ENCODE measurements at regions not wholly inside any gene's neighbourhood (a gene's known extent, or its start where the extent isn't known, plus 50 kb on each side); places are given as distances from the start of the nearest gene placed in this dataset.

- no peak for DNase-seq (ENCODE audit: low read depth in 2 of 2, low spot score in 1 of 2)
Measured at GRCh38 chr2:181332044-181332605, 125.1 kb upstream of the ITGA4 start.

GRCh38 chr2:181334158-181334826 is 122.9 kb upstream of the ITGA4 start:
- no peak for DNase-seq (ENCODE audit: low read depth in 2 of 2, low spot score in 1 of 2)

GRCh38 chr2:181340891-181341290 is 116.3 kb upstream of the ITGA4 start:
- DNase-seq (ENCODE audit: low read depth in 2 of 2, low spot score in 1 of 2) = no peak

GRCh38 chr2:181341855-181342600 is 115.2 kb upstream of the ITGA4 start:
- no peak for DNase-seq (ENCODE audit: low read depth in 2 of 2, low spot score in 1 of 2)

GRCh38 chr2:181348107-181348837 is 108.9 kb upstream of the ITGA4 start:
- DNase-seq (ENCODE audit: low read depth in 2 of 2, low spot score in 1 of 2) = no peak

GRCh38 chr2:181352158-181352557 is 105.0 kb upstream of the ITGA4 start:
- DNase-seq (ENCODE audit: low read depth in 2 of 2, low spot score in 1 of 2) = no peak

GRCh38 chr2:181354626-181355025 is 102.6 kb upstream of the ITGA4 start:
- no peak for DNase-seq (ENCODE audit: low read depth in 2 of 2, low spot score in 1 of 2)

- DNase-seq (ENCODE audit: low read depth in 2 of 2, low spot score in 1 of 2) = no peak
Measured at GRCh38 chr2:181356526-181357130, 100.6 kb upstream of the ITGA4 start.

- no peak for DNase-seq (ENCODE audit: low read depth in 2 of 2, low spot score in 1 of 2)
Measured at GRCh38 chr2:181357979-181358378, 99.2 kb upstream of the ITGA4 start.

- no peak for DNase-seq (ENCODE audit: low read depth in 2 of 2, low spot score in 1 of 2)
Measured at GRCh38 chr2:181362561-181362960, 94.6 kb upstream of the ITGA4 start.

- no peak for DNase-seq (ENCODE audit: low read depth in 2 of 2, low spot score in 1 of 2)
Measured at GRCh38 chr2:181363164-181363563, 94.0 kb upstream of the ITGA4 start.

GRCh38 chr2:181364492-181365170 is 92.6 kb upstream of the ITGA4 start:
- no peak for DNase-seq (ENCODE audit: low read depth in 2 of 2, low spot score in 1 of 2)

GRCh38 chr2:181366675-181367175 is 90.5 kb upstream of the ITGA4 start:
- DNase-seq (ENCODE audit: low read depth in 2 of 2, low spot score in 1 of 2) = no peak

GRCh38 chr2:181367411-181367810 is 89.8 kb upstream of the ITGA4 start:
- no peak for DNase-seq (ENCODE audit: low read depth in 2 of 2, low spot score in 1 of 2)

- no peak for DNase-seq (ENCODE audit: low read depth in 2 of 2, low spot score in 1 of 2)
Measured at GRCh38 chr2:181367906-181368435, 89.2 kb upstream of the ITGA4 start.

- DNase-seq (ENCODE audit: low read depth in 2 of 2, low spot score in 1 of 2) = no peak
Measured at GRCh38 chr2:181370126-181370525, 87.1 kb upstream of the ITGA4 start.

GRCh38 chr2:181371195-181371594 is 86.0 kb upstream of the ITGA4 start:
- no peak for DNase-seq (ENCODE audit: low read depth in 2 of 2, low spot score in 1 of 2)

- no peak for DNase-seq (ENCODE audit: low read depth in 2 of 2, low spot score in 1 of 2)
Measured at GRCh38 chr2:181371782-181372645, 85.2 kb upstream of the ITGA4 start.

- DNase-seq (ENCODE audit: low read depth in 2 of 2, low spot score in 1 of 2) = no peak
Measured at GRCh38 chr2:181372646-181373040, 84.5 kb upstream of the ITGA4 start.

All from stimulated activated CD8-positive, alpha-beta memory T cell treated with anti-CD3 and anti-CD28 coated beads, Interleukin-4, amount 100 ng/mL, for 4 hours (primary cell).